ENCODE measurements at regions not wholly inside any gene's neighbourhood (a gene's known extent, or its start where the extent isn't known, plus 50 kb on each side); places are given as distances from the start of the nearest gene placed in this dataset.

DNA sequence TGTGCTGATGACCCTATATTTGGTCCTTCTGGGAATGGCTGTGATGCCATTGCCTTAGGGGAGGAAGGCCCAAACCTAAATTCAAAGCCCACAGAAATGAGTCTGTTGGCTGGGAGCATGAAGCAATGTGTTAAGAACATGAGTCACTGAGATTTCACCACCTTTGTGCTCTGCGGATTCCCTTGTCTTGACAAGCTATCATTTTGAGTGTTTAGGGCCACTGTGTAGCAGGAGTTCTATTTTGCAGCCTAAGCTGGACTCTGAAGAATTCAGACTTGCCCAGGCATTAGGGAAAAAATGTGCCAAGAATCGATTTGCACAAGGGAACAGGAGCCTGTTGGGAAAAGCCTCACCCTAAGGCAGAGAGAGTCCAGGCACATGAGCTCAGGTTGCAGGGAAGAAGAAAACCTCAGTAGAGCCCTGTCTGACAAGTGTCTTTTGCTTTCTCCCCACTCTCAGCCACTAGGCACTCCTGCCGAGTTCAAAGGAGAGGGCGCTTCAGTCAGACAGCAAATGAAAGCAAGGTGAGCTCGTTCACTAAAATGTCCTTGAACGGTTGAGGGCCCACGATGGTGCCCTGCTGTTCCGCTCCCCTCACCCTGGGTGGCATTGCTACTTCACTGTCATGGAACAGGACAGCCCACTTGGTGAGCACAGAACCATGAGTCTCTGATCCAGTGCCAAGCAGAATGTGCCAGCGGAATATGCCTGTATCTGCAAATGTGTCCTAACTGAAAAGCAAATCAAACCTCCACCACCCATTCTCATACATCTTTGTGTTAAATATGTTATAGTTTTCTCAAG is 93.6 kb downstream of the PRLHR start:
- H3K27ac ChIP-seq: no peak overlapping the region
- TF ChIP-seq, protein P1, sequence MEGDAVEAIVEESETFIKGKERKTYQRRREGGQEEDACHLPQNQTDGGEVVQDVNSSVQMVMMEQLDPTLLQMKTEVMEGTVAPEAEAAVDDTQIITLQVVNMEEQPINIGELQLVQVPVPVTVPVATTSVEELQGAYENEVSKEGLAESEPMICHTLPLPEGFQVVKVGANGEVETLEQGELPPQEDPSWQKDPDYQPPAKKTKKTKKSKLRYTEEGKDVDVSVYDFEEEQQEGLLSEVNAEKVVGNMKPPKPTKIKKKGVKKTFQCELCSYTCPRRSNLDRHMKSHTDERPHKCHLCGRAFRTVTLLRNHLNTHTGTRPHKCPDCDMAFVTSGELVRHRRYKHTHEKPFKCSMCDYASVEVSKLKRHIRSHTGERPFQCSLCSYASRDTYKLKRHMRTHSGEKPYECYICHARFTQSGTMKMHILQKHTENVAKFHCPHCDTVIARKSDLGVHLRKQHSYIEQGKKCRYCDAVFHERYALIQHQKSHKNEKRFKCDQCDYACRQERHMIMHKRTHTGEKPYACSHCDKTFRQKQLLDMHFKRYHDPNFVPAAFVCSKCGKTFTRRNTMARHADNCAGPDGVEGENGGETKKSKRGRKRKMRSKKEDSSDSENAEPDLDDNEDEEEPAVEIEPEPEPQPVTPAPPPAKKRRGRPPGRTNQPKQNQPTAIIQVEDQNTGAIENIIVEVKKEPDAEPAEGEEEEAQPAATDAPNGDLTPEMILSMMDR (IDR thresholded peaks at IDR 0.05): no peak
- TF ChIP-seq ZFX (IDR thresholded peaks at IDR 0.05; ENCODE audit: borderline replicate concordance): no peak

DNA sequence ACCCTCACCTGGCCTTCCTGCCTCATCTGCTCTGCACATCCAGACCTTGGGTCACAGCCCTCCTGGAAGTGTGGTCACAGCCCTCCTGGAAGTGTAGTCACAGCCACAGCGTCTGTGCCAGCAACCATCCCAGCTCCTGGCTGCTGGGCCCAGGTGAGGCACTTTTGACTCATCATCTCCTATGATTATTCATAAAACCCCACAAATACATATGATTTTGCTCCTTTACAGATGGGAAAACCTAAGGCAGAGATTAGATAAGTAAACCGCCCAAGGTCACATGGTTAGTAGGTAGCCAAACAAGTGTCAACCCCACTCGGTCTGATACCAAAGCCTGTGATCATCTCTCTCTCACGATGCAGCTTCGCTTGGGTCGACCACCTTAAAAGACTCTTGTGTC is 94.3 kb downstream of the PRLHR start:
- no peak overlapping the region for H3K27ac ChIP-seq
- TF ChIP-seq, protein P1 (IDR thresholded peaks at IDR 0.05): no peak
- no peak for TF ChIP-seq ZFX (IDR thresholded peaks at IDR 0.05; ENCODE audit: borderline replicate concordance)

DNA sequence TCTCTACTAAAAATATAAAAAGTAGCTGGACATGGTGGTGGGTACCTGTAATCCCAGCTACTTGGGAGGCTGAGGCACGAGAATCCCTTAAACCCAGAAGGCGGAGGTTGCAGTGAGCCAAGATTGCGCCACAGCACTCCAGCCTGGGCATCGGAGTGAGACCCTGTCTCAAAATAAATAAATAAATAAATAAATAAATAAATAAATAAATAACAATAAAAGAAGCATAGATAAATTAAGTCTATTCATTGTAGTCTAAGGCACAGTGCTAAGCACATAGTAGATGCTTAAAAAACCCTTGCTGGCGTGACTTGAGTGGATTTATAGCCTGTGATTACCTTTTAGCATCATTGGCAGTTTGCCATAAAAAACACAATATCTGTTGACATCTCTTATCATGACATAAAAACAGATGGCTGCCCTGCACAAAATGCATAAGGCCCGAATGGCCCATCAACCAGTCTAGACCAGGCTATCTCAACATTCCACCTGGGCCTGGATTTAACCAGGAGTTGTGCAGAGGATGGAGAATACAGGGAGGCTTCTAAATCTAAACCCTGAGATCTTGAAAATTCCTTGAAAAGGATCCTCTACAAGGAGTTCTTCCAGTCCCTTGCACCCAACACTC is 94.9 kb downstream of the PRLHR start:
- no peak overlapping the region for H3K27ac ChIP-seq
- TF ChIP-seq ZFX (IDR thresholded peaks at IDR 0.05; ENCODE audit: borderline replicate concordance): no peak
- TF ChIP-seq, protein P1 (IDR thresholded peaks at IDR 0.05): no peak

DNA sequence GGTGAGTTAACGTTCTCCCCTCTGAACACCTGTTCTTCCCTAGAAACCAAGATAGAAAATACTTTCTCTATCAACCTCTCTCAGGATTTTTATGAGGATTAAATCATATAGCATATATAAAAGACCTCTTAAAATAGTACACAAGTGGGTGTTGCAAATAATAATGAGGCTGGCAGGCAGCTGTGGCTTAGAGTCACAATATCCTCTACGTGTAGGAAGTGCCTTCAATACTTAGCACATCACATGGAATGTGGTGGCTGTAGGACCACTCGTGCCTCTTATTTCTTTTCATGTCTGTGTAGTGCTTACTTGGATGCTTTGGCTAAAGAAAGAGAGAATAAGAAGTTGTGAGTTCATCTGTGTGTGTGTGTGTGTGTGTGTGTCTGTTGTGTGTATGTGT is 96.3 kb downstream of the PRLHR start:
- no peak for TF ChIP-seq ZFX (IDR thresholded peaks at IDR 0.05; ENCODE audit: borderline replicate concordance)
- TF ChIP-seq, protein P1 (IDR thresholded peaks at IDR 0.05): no peak
- no peak overlapping the region for H3K27ac ChIP-seq

DNA sequence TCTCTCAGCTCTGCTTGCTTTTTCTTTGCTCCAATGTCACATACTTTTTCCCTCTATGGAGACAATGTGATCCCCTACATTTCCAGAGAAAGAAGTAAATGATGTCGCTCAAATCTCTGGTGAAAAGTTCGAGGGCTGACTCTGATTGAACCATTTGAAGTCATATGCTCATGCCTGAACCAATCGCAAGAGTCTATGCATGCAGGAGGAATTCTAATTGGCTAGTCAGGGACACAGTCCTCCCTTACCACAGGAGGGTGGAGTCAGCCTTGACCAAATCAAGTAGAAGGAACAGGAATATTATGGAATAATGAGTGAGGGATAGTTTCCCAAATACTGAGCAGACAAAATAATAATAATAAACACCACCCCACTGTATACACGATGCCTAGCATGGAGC is 96.8 kb downstream of the PRLHR start:
- TF ChIP-seq ZFX (IDR thresholded peaks at IDR 0.05; ENCODE audit: borderline replicate concordance): no peak
- TF ChIP-seq, protein P1 (IDR thresholded peaks at IDR 0.05): no peak
- H3K27ac ChIP-seq: no peak overlapping the region

DNA sequence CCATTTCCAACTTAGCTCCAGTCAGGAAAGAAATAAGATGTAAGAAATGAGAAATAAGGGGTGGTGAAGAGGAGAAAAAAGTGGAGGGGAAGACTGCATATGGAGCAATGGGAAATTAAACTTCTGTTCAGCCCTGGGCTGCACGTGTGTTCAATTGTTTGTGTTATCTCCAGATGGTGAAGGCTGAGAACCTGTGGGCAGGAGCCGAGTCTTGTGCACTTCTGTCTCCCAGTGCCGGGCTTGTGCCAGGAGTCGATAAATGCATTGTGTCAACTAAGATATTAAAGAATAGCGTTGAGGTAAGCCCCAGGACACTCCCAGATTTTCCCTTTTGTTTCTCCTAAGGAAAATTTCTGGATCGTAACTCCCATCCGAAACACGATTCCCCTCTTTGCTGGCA is 98.2 kb downstream of the PRLHR start:
- TF ChIP-seq ZFX (IDR thresholded peaks at IDR 0.05; ENCODE audit: borderline replicate concordance): no peak
- TF ChIP-seq, protein P1 (IDR thresholded peaks at IDR 0.05): no peak
- H3K27ac ChIP-seq: no peak overlapping the region

DNA sequence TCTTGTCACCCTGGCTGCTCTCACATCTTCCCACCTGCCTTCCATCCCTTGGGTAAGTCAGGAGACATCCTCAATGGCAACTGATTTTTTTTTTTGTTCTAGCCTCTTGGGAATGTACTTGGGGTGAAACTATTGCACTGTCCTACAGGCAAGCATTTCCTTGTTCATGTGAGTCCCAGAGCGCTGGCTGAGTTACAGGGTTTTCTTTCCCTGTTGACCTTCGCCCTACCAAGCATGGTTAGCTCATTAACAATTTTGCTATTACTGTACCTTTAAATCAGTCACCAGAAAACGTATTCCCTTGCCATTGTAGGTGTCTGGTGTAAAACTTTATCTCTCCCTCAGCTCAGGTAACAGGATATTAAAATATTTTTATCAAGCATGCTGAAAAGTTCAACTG is 98.9 kb downstream of the PRLHR start:
- TF ChIP-seq ZFX (IDR thresholded peaks at IDR 0.05; ENCODE audit: borderline replicate concordance): no peak
- TF ChIP-seq, protein P1 (IDR thresholded peaks at IDR 0.05): no peak
- H3K27ac ChIP-seq: no peak overlapping the region

Data from 22Rv1 (cell line).